Adrenal gland (tissue), 5 donors: ENCODE measurements at regions not wholly inside any gene's neighbourhood (a gene's known extent, or its start where the extent isn't known, plus 50 kb on each side); places are given as distances from the start of the nearest gene placed in this dataset.

Experiments used
- POLR2A ChIP-seq, 2 donors: fragments of 450-650 bp; IDR thresholded peaks; one replicate each; pipeline ENCODE4 v1.6.1; 2017; ENCODE audit warnings: antibody characterized with exemption in 2 of 2, mild to moderate bottlenecking in 2 of 2, moderate library complexity in 1 of 2
- TF ChIP-seq, protein P1 (sequence below), 6 experiments: fragments of 450-650 bp in 4 of 6; fragments of 200-600 bp in 2 of 6; sonication (generic) in 1 of 6; IDR thresholded peaks; 1 replicate in 5 of 6; 2 replicates in 1 of 6; pipeline versions ENCODE4 v1.5.1 to v1.8.0; 2016 to 2021; ENCODE audit warnings: antibody characterized with exemption in 6 of 6, mild to moderate bottlenecking in 2 of 6, moderate library complexity in 1 of 6
- donor health status: DM: no; HTN: no; CAD: no.

DNA sequence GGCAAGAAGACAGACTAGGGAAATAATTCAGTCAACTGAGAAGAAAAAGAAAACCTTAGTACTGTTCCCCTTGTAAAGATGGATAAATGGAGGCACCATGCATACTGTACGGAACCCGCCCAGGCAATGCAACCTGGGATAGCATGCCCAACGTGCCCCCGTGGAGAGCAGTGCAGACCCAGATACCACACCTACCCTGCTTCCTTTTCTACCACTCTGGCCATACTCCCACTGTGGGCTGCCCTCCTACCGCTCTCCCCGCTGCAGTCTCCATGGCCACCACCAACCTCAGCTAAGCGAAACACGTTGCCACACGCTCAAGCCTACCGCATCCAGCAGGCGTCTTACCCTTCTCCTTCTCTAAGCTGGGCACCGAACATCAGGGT, 117.4 kb upstream of the SERPIND1 start:
- TF ChIP-seq, protein P1, sequence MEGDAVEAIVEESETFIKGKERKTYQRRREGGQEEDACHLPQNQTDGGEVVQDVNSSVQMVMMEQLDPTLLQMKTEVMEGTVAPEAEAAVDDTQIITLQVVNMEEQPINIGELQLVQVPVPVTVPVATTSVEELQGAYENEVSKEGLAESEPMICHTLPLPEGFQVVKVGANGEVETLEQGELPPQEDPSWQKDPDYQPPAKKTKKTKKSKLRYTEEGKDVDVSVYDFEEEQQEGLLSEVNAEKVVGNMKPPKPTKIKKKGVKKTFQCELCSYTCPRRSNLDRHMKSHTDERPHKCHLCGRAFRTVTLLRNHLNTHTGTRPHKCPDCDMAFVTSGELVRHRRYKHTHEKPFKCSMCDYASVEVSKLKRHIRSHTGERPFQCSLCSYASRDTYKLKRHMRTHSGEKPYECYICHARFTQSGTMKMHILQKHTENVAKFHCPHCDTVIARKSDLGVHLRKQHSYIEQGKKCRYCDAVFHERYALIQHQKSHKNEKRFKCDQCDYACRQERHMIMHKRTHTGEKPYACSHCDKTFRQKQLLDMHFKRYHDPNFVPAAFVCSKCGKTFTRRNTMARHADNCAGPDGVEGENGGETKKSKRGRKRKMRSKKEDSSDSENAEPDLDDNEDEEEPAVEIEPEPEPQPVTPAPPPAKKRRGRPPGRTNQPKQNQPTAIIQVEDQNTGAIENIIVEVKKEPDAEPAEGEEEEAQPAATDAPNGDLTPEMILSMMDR (IDR thresholded peaks at IDR 0.05) = no peak
- TF ChIP-seq POLR2A (IDR thresholded peaks at IDR 0.05) = no peak
